Stimulated activated CD8-positive, alpha-beta memory T cell treated with anti-CD3 and anti-CD28 coated beads, Interleukin-12 subunit alpha, Interleukin-12 subunit beta, amount 100 ng/mL, for 24 hours (primary cell): ENCODE measurements at regions not wholly inside any gene's neighbourhood (a gene's known extent, or its start where the extent isn't known, plus 50 kb on each side); places are given as distances from the start of the nearest gene placed in this dataset.

Experiments used
- DNase-seq: peaks from one replicate; pipeline ENCODE4 v3.0.0-alpha.2; 2020; ENCODE audit errors: extremely low read depth

DNA sequence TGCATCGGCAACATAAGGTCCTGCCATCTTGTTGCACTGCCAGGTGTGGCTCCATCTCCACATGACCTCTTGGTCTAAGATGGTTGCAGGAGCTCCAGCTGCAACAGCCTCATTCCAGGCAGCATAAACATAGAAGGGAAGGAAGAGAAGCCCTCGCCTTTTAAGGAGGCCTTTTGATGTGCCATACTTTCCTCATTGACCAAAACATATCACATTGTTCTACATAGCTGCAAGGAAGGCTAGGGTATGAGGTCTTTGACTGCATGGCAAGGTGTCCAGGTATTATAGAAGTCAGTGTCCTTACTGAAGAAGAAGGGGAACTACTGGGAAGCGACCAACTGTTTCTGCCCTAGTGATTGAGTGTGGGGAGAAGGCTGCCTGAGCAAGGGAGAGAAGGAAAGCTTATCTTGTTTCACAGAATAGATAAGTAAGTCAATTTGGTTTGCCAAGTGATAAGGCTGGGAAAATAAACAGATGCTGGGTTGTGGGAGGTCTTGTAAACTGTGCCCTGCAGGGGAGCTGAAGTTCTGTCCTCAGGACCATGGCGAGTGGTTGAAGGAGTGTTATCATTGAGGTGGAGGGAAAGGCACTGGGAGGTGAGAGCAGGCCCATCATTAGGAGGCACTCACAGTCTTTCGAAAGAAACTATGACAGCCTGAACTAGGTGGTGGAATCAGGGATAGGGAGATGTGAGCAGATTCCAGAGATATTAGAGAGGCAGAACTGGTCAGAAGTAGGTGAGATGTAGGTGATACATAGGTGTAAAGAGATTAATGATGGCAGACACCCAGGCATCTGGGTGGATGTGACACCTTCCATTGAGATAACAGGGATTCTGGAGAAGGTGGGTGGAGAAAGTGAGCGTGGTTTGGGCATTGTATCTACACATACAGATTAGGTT is 93.8 kb upstream of the IGF1R start:
- no peak for DNase-seq

GRCh38 chr15:98555173-98555515 is 93.2 kb upstream of the IGF1R start:
- DNase-seq = no peak

DNA sequence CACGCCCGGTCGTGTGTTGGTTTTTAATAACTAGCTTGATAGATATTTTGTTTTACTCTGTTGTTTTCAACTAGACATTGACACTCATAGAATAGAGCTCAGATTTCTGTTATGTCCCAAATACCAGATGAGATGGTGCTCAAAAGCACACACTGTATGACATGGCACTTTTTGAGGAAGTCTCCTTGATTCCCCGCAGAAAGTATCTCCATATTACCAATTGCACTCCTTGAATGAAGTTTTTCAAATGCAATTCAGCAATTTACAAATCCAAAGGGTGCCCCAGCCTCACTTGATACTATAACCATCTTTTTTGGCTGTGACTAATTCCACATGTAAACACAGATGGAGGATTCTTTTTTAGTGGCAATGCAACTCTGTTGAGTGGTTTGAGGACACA is 92.0 kb upstream of the IGF1R start:
- no peak for DNase-seq

GRCh38 chr15:98560338-98560737 is 88.0 kb upstream of the IGF1R start:
- no peak for DNase-seq

DNA sequence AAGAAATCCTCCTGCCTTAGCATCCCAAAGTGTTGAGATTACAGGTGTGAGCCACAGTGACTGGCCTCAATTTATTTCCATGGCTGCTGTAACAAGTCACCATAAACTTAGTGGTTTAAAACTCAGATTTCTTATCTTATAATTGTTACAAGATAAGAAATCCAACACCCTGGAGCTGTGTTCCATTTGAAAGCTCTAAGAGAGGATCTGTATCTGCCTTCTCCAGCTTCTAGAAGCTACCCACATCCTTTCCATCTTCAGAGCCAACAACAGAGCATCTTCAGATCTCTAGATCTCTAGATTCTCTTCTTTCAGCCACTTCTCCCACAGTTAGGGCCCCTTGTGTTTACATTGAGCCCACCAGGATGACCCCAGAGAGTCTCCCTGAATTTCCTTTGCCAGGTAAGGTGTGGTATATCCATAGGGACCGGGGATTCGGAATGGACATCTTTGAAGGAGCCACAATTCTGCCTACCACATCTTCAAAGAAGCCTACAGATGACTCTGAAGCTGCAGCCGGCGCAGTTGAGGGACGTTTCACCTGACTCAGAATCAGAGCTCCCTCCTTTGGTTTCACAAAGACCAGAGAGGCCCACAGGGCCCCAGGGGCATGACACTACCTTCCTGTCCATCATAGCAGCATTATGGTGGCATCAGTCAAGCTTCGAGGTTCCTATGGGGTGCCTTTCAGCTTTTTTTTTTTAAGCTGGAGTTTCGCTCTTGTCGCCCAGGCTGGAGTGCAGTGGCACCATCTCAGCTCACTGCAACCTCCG is 87.0 kb upstream of the IGF1R start:
- no peak for DNase-seq

GRCh38 chr15:98562331-98562937 is 85.9 kb upstream of the IGF1R start:
- DNase-seq = no peak

- no peak for DNase-seq
Measured at GRCh38 chr15:98565566-98565965, 82.8 kb upstream of the IGF1R start.

GRCh38 chr15:98567951-98568350 is 80.4 kb upstream of the IGF1R start:
- DNase-seq = no peak

- DNase-seq = no peak
Measured at GRCh38 chr15:98568382-98569017, 79.8 kb upstream of the IGF1R start.

DNA sequence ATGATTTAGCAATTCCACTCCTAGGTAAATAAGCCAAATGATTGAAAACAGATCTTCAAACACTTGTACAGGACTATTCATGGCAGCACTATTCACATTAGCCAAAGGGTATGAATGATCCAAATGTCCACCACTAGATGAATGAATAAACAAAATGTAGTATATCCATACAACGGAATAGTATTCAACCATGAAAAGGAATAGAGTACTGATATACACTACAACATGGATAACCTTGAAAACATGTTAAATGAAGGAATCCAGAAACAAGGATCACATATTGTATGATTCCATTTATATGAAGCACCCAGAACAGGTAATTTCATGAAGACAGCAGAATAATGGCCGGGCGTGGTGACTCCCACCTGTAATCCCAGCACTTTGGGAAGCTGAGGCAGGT is 78.2 kb upstream of the IGF1R start:
- no peak for DNase-seq

DNA sequence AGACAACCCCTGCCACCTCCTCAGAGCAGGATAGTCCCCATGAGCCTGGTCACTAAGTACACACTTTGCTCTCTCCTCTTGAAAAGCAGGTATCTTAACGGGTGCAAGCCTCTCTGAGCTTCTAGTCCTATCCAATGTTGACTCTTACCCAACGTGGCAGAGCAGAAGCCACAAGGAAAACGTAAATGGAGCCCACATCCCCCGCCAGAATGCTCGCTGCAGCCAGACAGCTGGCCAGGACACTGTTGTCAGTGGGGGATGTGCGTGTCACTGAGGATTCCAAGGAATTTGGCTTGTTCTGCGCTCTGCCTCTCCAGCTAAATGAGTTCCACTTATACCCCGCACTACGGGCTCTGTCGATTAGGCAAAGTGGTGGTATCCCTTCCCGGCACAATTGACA is 67.8 kb upstream of the IGF1R start:
- no peak for DNase-seq

GRCh38 chr15:98581715-98582114 is 66.6 kb upstream of the IGF1R start:
- DNase-seq = no peak

DNA sequence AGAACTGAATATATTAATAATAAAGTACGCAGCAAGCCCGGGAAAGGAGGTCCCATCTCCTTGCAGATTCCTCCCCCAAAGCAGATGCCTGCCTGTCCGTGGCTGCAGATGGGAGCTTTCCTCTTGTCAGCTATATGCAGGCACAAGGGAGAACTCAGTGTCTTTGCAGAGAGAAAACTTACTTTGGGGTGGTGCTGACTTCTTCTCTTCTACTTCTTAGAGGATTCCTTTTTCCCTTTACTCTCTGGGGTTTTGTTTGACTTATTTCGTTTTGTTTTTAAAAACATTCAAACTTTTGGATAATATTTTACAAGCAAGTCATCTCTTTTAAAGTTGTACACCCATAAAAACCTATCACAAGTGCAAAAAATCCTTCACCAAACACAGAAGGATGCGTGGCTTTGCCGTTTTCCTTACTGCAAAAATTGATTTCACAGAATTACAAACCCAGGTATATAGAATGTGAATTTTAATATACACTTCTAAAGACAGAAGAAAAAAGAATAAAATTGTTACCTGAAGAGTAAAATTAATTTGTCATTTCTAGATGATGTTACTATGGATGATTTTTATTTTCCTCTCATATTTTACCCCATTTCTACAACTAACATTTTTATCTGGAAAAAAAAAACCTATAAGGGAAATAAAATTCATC is 65.3 kb upstream of the IGF1R start:
- DNase-seq = no peak

DNA sequence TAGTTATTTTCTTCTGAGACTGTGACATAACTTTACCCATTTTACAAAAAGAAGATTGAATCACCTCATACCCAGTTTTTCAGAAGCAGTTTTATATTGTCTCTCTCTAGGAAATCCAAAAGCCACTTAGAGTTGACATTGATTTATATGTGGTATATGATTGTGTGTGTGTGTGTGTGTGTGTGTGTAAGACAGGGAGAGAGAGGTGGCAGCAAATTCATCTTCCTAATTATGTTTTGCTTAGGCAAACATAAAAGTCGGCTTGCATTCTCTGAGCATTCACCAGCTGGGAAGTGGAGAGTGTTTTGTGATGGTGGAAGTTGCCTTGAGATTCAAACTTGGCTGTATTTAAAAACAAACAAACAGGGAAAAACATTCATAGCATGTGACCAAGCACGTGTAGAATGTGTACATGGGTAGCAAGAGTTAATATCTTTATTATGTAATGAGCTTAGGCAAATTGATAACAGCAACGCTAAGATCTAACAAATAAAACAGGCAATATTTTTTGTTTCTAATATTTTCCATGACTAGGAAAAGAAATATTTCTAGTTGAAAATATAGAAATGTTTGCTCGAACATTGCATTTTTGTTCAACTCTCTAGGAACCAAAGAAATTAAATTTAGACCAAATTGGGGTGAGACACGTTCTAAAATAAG is 64.4 kb upstream of the IGF1R start:
- no peak for DNase-seq

- DNase-seq = no peak
Measured at GRCh38 chr15:98586066-98586465, 62.3 kb upstream of the IGF1R start.

DNA sequence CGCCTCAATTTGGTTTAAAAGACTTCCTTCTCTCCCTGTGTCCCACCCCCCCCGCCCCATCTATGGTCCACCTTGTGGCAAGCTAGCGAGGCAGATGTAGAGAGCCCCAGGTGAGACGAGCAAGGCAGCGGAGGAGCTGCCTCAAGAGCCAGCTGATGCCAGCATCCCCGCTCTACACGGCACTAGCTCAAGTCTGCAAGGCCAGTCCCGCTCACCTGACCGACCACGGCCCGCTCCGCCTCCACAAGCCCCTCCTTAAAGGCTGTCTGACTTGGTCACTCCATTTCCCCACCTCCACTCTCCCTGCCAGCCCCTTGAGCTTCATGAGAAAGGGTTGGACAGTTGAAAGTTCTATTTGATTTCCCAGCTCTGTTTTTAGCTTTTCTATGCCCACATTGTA is 56.2 kb upstream of the IGF1R start:
- no peak for DNase-seq

DNA sequence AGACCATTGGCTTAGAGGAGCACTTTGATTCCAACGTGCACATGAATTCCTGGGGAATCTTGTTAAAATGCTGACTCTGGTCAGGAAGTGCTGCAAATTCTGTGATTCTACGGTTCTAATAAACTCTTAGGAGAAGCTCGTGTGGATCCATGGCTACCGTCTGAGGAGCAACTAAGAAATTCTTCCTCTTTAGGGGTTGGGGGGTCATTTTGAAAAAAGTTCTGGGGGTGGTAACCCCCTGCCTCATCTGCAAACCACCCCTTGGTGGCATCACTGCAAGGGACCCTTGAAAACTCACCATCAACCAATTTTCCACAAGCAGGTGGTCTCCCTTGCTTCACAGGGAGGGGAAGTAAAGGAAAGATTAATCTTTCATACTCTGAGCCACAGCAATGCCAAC is 52.2 kb upstream of the IGF1R start:
- no peak for DNase-seq

DNA sequence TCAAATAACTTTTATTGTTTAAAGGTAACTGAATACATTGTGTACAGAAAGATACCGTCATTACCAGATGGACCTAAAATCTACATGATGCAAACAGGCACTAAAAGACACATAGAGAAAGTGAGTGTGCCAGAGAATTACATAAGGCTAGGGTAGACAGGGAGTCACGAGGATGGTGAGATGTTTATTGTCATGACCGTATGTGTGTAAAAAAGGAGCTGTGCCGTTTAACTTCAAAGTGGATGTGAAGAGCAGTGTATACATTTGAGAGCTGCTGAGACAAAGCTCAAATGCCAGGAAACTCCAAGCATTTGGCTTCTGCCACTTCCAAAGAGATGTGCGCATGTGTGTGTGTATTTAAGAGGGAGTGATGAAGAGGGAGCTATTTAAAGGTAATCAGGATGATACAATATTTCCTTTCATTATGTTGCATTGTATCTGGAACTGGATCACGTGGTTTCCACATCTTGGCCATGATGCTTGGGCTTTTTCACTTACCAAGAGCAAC is 51.4 kb upstream of the IGF1R start:
- DNase-seq = no peak

DNA sequence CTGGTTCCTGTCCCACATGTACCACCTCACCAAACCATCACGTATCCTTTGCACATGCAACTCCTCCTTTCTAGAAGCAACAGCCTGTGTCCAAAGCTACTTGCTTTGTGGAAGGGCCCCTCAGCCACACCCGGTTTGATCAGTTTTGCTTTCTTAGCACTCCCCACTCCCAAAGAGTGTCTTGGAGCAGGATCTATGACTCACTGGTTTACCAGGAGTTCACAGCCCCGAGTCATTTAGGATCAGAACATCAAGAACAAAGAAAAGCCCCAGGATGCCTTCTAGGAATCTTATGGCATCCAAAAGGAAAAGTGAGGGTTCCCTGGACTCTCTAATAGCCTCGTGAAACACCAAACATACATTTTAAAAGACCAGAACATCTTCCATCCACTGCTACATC is 50.7 kb upstream of the IGF1R start:
- no peak for DNase-seq
